GM23338 (cell line): ENCODE measurements at regions not wholly inside any gene's neighbourhood (a gene's known extent, or its start where the extent isn't known, plus 50 kb on each side); places are given as distances from the start of the nearest gene placed in this dataset.

ENCODE experiments used
- ATAC-seq: fragments of 200-7000 bp; cut with Tn5 transposase; 3 replicates; pipeline ENCODE4 v1.9.1; 2020
- DNase-seq: peaks from one replicate; pipeline ENCODE4 v3.0.0-alpha.2; 2015; ENCODE audit warnings: low spot score
- H2AFZ ChIP-seq: fragments of 200-600 bp; sonication (generic); 2 replicates; pipeline ENCODE4 v1.8.0; 2016; ENCODE audit warnings: antibody characterized with exemption, mild to moderate bottlenecking, moderate library complexity
- H3F3A ChIP-seq: fragments of 200-600 bp; sonication (generic); replicated peaks from 2 replicates; pipeline ENCODE4 v1.8.0; 2017; ENCODE audit warnings: antibody characterized with exemption, mixed run types, low read depth
- H3K27ac ChIP-seq: fragments of 200-600 bp; sonication (generic); 2 replicates; pipeline ENCODE4 v1.6.1; 2016; ENCODE audit warnings: low read depth
- H3K27me3 ChIP-seq: fragments of 200-600 bp; sonication (generic); 2 replicates; pipeline ENCODE4 v1.8.0; 2016; ENCODE audit warnings: mild to moderate bottlenecking, mixed run types, moderate library complexity; ENCODE audit not compliant: insufficient read depth
- H3K36me3 ChIP-seq: fragments of 200-600 bp; sonication (generic); 2 replicates; pipeline ENCODE4 v1.8.0; 2016; ENCODE audit warnings: mild to moderate bottlenecking; ENCODE audit not compliant: insufficient read depth
- H3K4me1 ChIP-seq: fragments of 200-600 bp; sonication (generic); 2 replicates; pipeline ENCODE4 v1.8.0; 2016; ENCODE audit warnings: mild to moderate bottlenecking, moderate library complexity; ENCODE audit not compliant: insufficient read depth
- H3K4me2 ChIP-seq: fragments of 200-600 bp; sonication (generic); 2 replicates; pipeline ENCODE4 v1.7.1; 2017; ENCODE audit warnings: mixed run types
- H3K4me3 ChIP-seq: fragments of 200-600 bp; sonication (generic); 2 replicates; pipeline ENCODE4 v1.6.1; 2016; ENCODE audit warnings: mixed run types
- H3K79me2 ChIP-seq: fragments of 200-600 bp; sonication (generic); replicated peaks from 2 replicates; pipeline ENCODE4 v1.8.0; 2017; ENCODE audit warnings: mild to moderate bottlenecking; ENCODE audit not compliant: insufficient read depth
- H3K9me2 ChIP-seq: fragments of 200-600 bp; sonication (generic); 2 replicates; pipeline ENCODE4 v1.8.0; 2017; ENCODE audit not compliant: insufficient read depth
- H4K20me1 ChIP-seq: fragments of 200-600 bp; sonication (generic); replicated peaks from 2 replicates; pipeline ENCODE4 v1.8.0; 2017; ENCODE audit warnings: mild to moderate bottlenecking; ENCODE audit not compliant: insufficient read depth
- H3K27ac Mint-ChIP-seq: 2 replicates; pipeline ENCODE4 v1.8.0; 2020; ENCODE audit warnings: inconsistent platforms, mild to moderate bottlenecking, moderate library complexity, mixed read lengths
- H3K27me3 Mint-ChIP-seq: 3 replicates; pipeline ENCODE4 v1.8.0; 2022; ENCODE audit warnings: low read depth, mild to moderate bottlenecking, moderate library complexity, mixed read lengths, inconsistent platforms; ENCODE audit not compliant: insufficient read depth, poor library complexity
- H3K36me3 Mint-ChIP-seq: 3 replicates; pipeline ENCODE4 v1.8.0; 2021; ENCODE audit warnings: low read depth, mild to moderate bottlenecking, inconsistent platforms, moderate library complexity, mixed read lengths
- H3K4me1 Mint-ChIP-seq: 3 replicates; pipeline ENCODE4 v1.8.0; 2020; ENCODE audit warnings: mild to moderate bottlenecking, inconsistent platforms, mixed read lengths
- H3K4me3 Mint-ChIP-seq: 3 replicates; pipeline ENCODE4 v1.8.0; 2021; ENCODE audit warnings: moderate library complexity, mild to moderate bottlenecking, inconsistent platforms, mixed read lengths
- H3K9me3 Mint-ChIP-seq: 3 replicates; pipeline ENCODE4 v1.8.0; 2020; ENCODE audit warnings: moderate library complexity, mild to moderate bottlenecking, inconsistent platforms, mixed read lengths
- ETS1 ChIP-seq: IDR thresholded peaks from 2 replicates; pipeline ENCODE4 v1.6.1; 2016; ENCODE audit warnings: antibody characterized with exemption
- EZH2phosphoT487 ChIP-seq: fragments of 200-600 bp; sonication (generic); IDR thresholded peaks from one replicate; pipeline ENCODE4 v1.8.1; 2018; ENCODE audit warnings: antibody characterized with exemption; ENCODE audit not compliant: unreplicated experiment
- JUNB ChIP-seq: IDR thresholded peaks from one replicate; pipeline ENCODE4 v1.6.1; 2016; ENCODE audit warnings: antibody characterized with exemption; ENCODE audit not compliant: unreplicated experiment
- NANOG ChIP-seq: IDR thresholded peaks from 2 replicates; pipeline ENCODE4 v1.6.1; 2016; ENCODE audit warnings: antibody characterized with exemption, borderline replicate concordance
- POLR2AphosphoS5 ChIP-seq: IDR thresholded peaks from 2 replicates; pipeline ENCODE4 v1.6.1; 2016; ENCODE audit warnings: antibody characterized with exemption, low read depth
- STAT1 ChIP-seq: IDR thresholded peaks from one replicate; pipeline ENCODE4 v1.6.1; 2016; ENCODE audit warnings: antibody characterized with exemption; ENCODE audit not compliant: unreplicated experiment
- ZNF114 ChIP-seq: fragments of 250-450 bp; sonication (Bioruptor Pico); IDR thresholded peaks from 2 replicates; pipeline ENCODE4 v1.5.0; 2020; ENCODE audit warnings: mild to moderate bottlenecking, moderate library complexity
- TF ChIP-seq, protein P1 (sequence below), 2 experiments: fragments of 200-600 bp in 1 of 2; sonication (generic) in 1 of 2; conservative IDR thresholded peaks; 2 replicates each; pipeline versions ENCODE4 v1.5.1 to v1.6.1; 2016 to 2017; ENCODE audit warnings: antibody characterized with exemption in 2 of 2, low read depth in 2 of 2, mild to moderate bottlenecking in 2 of 2, moderate library complexity in 1 of 2

DNA sequence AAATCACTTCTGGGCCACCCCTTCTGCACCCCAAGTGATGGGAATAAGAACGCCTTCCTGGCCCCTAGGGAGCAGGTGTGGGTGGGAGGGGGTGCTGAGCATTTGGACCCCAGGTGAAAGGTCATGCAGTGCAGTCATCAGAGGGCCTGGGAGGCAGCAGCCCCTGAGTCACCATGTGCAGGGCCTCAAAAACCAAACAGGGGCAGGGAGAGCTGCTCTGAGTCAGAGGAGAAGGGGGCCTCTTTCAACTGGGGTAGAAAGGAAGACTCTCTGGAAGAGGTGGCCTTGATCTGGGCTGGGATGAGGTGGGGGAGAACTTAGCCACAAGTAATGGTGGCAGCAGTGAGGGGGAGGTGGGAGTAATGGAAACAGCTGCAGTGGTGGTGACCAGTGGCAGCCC, 164.3 kb downstream of the BUB3 start:
- DNase-seq, result no peak
- no peak for ATAC-seq
- H3K36me3 ChIP-seq, result no peaks in the 10 kb centered on the region

DNA sequence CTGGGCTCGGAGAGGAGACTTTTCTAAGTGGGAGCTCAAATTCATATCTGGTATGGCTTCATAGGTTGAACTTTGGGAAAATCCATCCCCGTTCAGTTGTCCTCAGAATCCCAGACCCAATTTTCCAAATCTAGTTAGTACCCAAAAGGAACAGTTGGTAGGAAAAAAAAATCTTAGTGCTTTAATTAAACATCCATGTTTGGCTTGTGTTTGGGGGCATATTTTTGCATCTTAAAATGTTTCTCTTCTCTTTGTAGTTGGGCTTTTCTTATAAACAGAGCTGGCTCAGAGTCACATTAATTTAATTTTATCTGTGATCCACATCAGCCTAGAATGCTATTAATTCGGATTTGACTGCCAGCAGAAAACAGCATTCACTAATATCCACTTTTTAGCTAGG, 165.9 kb downstream of the BUB3 start:
- no peak overlapping the region for H3K4me2 ChIP-seq
- H4K20me1 ChIP-seq, result no peaks in the 10 kb centered on the region
- no peak for ATAC-seq
- no peaks in the 10 kb centered on the region for H3F3A ChIP-seq
- no peak overlapping the region for H3K27ac ChIP-seq
- H3K9me3 Mint-ChIP-seq, result no peaks in the 10 kb centered on the region
- H3K4me3 Mint-ChIP-seq, result no peak overlapping the region
- TF ChIP-seq POLR2AphosphoS5, result no peak
- no peak for TF ChIP-seq EZH2phosphoT487
- TF ChIP-seq ETS1, result no peak
- TF ChIP-seq, protein P1, sequence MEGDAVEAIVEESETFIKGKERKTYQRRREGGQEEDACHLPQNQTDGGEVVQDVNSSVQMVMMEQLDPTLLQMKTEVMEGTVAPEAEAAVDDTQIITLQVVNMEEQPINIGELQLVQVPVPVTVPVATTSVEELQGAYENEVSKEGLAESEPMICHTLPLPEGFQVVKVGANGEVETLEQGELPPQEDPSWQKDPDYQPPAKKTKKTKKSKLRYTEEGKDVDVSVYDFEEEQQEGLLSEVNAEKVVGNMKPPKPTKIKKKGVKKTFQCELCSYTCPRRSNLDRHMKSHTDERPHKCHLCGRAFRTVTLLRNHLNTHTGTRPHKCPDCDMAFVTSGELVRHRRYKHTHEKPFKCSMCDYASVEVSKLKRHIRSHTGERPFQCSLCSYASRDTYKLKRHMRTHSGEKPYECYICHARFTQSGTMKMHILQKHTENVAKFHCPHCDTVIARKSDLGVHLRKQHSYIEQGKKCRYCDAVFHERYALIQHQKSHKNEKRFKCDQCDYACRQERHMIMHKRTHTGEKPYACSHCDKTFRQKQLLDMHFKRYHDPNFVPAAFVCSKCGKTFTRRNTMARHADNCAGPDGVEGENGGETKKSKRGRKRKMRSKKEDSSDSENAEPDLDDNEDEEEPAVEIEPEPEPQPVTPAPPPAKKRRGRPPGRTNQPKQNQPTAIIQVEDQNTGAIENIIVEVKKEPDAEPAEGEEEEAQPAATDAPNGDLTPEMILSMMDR (conservative IDR thresholded peaks at IDR 0.05; ENCODE audit: low read depth in 2 of 2), result no peak
- TF ChIP-seq NANOG, result no peak
- TF ChIP-seq JUNB, result no peak
- H3K27me3 Mint-ChIP-seq, result peaks cover 6% of the 10 kb centered on the region
- DNase-seq, result no peak
- no peaks in the 10 kb centered on the region for H3K4me1 ChIP-seq
- H3K27ac Mint-ChIP-seq, result no peak overlapping the region
- H3K79me2 ChIP-seq, result no peaks in the 10 kb centered on the region
- no peaks in the 10 kb centered on the region for H3K27me3 ChIP-seq
- H3K4me1 Mint-ChIP-seq, result no peaks in the 10 kb centered on the region; the same call in 2 of the 3 replicates
- no peak overlapping the region for H3K4me3 ChIP-seq
- 0 out of 2 replicates have a peak, but pooled peaks cover 8% of the 10 kb centered on the region for H3K9me2 ChIP-seq
- no peaks in the 10 kb centered on the region for H3K36me3 ChIP-seq
- no peak overlapping the region for H2AFZ ChIP-seq
- no peaks in the 10 kb centered on the region for H3K36me3 Mint-ChIP-seq

More for the DNA sequence above, 164.3 kb downstream of the BUB3 start:
- Histone ChIP-seq H3K9me2 (0 out of 2 replicates have a peak, but pooled peaks cover 8% of the 10 kb centered on the region), H2AFZ (no peak overlapping the region), H4K20me1 (no peaks in the 10 kb centered on the region), H3K4me3 (no peak overlapping the region), H3K79me2 (no peaks in the 10 kb centered on the region), H3K4me1 (no peaks in the 10 kb centered on the region), H3F3A (no peaks in the 10 kb centered on the region), H3K27ac (no peak overlapping the region), H3K4me2 (no peak overlapping the region), H3K27me3 (no peaks in the 10 kb centered on the region)
- Mint-ChIP-seq H3K9me3 (no peaks in the 10 kb centered on the region), H3K4me3 (no peak overlapping the region), H3K27ac (no peak overlapping the region), H3K27me3 (peaks cover 4% of the 10 kb centered on the region), H3K36me3 (no peaks in the 10 kb centered on the region), H3K4me1 (no peaks in the 10 kb centered on the region; the same call in 2 of the 3 replicates)
- TF ChIP-seq JUNB, result no peak

DNA sequence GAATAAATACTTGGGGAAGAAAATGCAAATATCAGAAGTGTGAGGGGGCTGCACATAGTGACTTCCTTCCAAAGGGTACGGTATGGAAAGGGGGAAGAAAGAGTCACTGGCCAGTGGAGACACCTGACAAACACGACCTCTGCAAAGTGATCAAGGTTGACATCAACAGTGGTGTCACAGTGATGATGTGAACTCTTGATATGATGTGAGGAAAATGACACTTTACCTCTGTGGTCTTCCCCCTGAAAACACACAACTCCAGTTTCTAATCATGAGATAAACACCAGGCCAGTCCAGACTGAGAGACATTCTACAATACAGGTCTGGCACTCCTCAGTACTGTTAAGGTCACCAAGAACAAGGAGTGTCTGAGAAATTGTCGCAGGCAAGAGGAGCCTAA, 169.7 kb downstream of the BUB3 start:
- Histone ChIP-seq H3F3A (no peaks in the 10 kb centered on the region), H3K4me1 (no peaks in the 10 kb centered on the region), H3K9me2 (0 out of 2 replicates have a peak, but pooled peaks cover 7% of the 10 kb centered on the region), H3K27ac (no peak overlapping the region), H3K79me2 (no peaks in the 10 kb centered on the region), H3K36me3 (no peaks in the 10 kb centered on the region; the same call in none of the 2 replicates), H2AFZ (no peak overlapping the region), H3K27me3 (no peaks in the 10 kb centered on the region), H3K4me2 (no peak overlapping the region), H3K4me3 (no peak overlapping the region), H4K20me1 (no peaks in the 10 kb centered on the region)
- Mint-ChIP-seq H3K9me3 (peaks cover 2% of the 10 kb centered on the region; the same call in 1 of the 3 replicates), H3K4me1 (no peaks in the 10 kb centered on the region; the same call in 2 of the 3 replicates), H3K36me3 (peaks cover 6% of the 10 kb centered on the region; the same call in 2 of the 3 replicates), H3K27ac (no peak overlapping the region), H3K4me3 (no peak overlapping the region), H3K27me3 (peaks cover 4% of the 10 kb centered on the region)
- ATAC-seq (no peak), DNase-seq (no peak)
- TF ChIP-seq ZNF114 (no peak), STAT1 (no peak)
- TF ChIP-seq, protein P1 (conservative IDR thresholded peaks at IDR 0.05; ENCODE audit: low read depth in 2 of 2), result no peak
